HCT116 (cell line): ENCODE measurements at regions not wholly inside any gene's neighbourhood (a gene's known extent, or its start where the extent isn't known, plus 50 kb on each side); places are given as distances from the start of the nearest gene placed in this dataset.

ENCODE experiments used
- ATAC-seq: fragments of 200-7000 bp; cut with Tn5 transposase; 2 replicates; pipeline ENCODE4 v1.9.1; 2020; ENCODE audit warnings: mild to moderate bottlenecking, moderate library complexity
- BruUV-seq: library from RNA; stranded (reverse); fragments of 400-500 nt; replicated peaks from 2 replicates; lab custom pipeline; 2021; lab: Mats Ljungman, UMichigan
- CTCF ChIA-PET: fragments of 300-600 bp; sonication (Branson Sonifier 250); formaldehyde crosslinking; loops from one replicate; lab custom pipeline; 2021; ENCODE audit warnings: antibody characterized with exemption; lab: Charles Lee
- POLR2A ChIA-PET: fragments of 300-600, 350-600 bp; sonication (Branson Sonifier 250); formaldehyde crosslinking; loops from one replicate; lab custom pipeline; 2021; ENCODE audit warnings: antibody characterized with exemption; lab: Charles Lee
- RAD21 ChIA-PET, 2 experiments: fragments of 300-600 bp; sonication (Branson Sonifier 250); formaldehyde crosslinking; loops; one replicate each; lab custom pipeline; 2023; ENCODE audit warnings: low total read pairs in 2 of 2; ENCODE audit not compliant: uncharacterized antibody in 2 of 2, unreplicated experiment in 2 of 2, low non-redundant PET in 1 of 2; lab: Charles Lee
- DNase-seq: peaks from one replicate; pipeline ENCODE4 v3.0.0-alpha.2; 2010; ENCODE audit warnings: low read depth, low spot score
- H2AFZ ChIP-seq: fragments of 200-600 bp; shearing (Covaris generic), sonication (generic); 2 replicates; pipeline ENCODE4 v1.6.1; 2017; ENCODE audit warnings: low read depth, mixed run types, mixed read lengths, antibody characterized with exemption, low read length; ENCODE audit not compliant: poor library complexity, severe bottlenecking
- H3K27ac ChIP-seq: 2 replicates; pipeline ENCODE4 v1.5.1; 2012; ENCODE audit warnings: low read depth, low read length
- H3K27me3 ChIP-seq: fragments of 200-600 bp; sonication (generic); 2 replicates; pipeline ENCODE4 v1.6.1; 2016; ENCODE audit warnings: mixed run types, low read length, mixed read lengths; ENCODE audit not compliant: insufficient read depth
- H3K36me3 ChIP-seq, 2 experiments: fragments of 200-500 bp in 1 of 2; fragments of 200-600 bp in 1 of 2; sonication (Bioruptor generic) in 1 of 2; sonication (generic) in 1 of 2; 2 replicates each; pipeline versions ENCODE4 v1.5.1 to v1.6.1; 2014 to 2016; ENCODE audit warnings: low read length in 2 of 2, inconsistent platforms in 1 of 2, mixed read lengths in 1 of 2, mixed run types in 1 of 2; ENCODE audit not compliant: insufficient read depth in 2 of 2, control insufficient read depth in 1 of 2
- H3K4me1 ChIP-seq, 2 experiments: fragments of 200-600 bp in 1 of 2; sonication (generic) in 1 of 2; 2 replicates each; pipeline versions ENCODE4 v1.5.1 to v1.6.1; 2012 to 2017; ENCODE audit warnings: low read length in 2 of 2, inconsistent platforms in 1 of 2, mild to moderate bottlenecking in 1 of 2, mixed read lengths in 1 of 2, mixed run types in 1 of 2, moderate library complexity in 1 of 2; ENCODE audit not compliant: insufficient read depth in 2 of 2, control insufficient read depth in 1 of 2
- H3K4me2 ChIP-seq: fragments of 200-600 bp; sonication (generic); 2 replicates; pipeline ENCODE4 v1.6.1; 2017; ENCODE audit warnings: mixed run types, low read length, mixed read lengths
- H3K4me3 ChIP-seq, 2 experiments: fragments of 200-600 bp in 1 of 2; sonication (generic) in 1 of 2; replicated peaks in 1 of 2; 2 replicates each; pipeline ENCODE4 v1.5.1; 2011 to 2016; ENCODE audit warnings: low read length in 2 of 2, control low read depth in 1 of 2, low read depth in 1 of 2, mild to moderate bottlenecking in 1 of 2, mixed read lengths in 1 of 2, mixed run types in 1 of 2
- H3K79me2 ChIP-seq: fragments of 200-600 bp; sonication (generic); 2 replicates; pipeline ENCODE4 v1.6.1; 2017; ENCODE audit warnings: mild to moderate bottlenecking, mixed run types, low read length, moderate library complexity, mixed read lengths; ENCODE audit not compliant: insufficient read depth
- H3K9ac ChIP-seq: fragments of 200-600 bp; sonication (generic); 2 replicates; pipeline ENCODE4 v1.6.1; 2016; ENCODE audit warnings: low read length, mixed read lengths
- H3K9me2 ChIP-seq: fragments of 200-600 bp; sonication (generic), shearing (Covaris generic); 2 replicates; pipeline ENCODE4 v1.6.1; 2017; ENCODE audit warnings: mixed run types, mild to moderate bottlenecking, moderate library complexity; ENCODE audit not compliant: insufficient read depth
- H3K9me3 ChIP-seq, 2 experiments: fragments of 200-500 bp in 1 of 2; fragments of 200-600 bp in 1 of 2; sonication (Bioruptor generic) in 1 of 2; sonication (generic) in 1 of 2; 2 replicates each; pipeline ENCODE4 v1.6.1; 2014 to 2017; ENCODE audit warnings: low read length in 2 of 2, mixed read lengths in 2 of 2, inconsistent platforms in 1 of 2, low read depth in 1 of 2, mild to moderate bottlenecking in 1 of 2, mixed run types in 1 of 2, moderate library complexity in 1 of 2; ENCODE audit not compliant: control insufficient read depth in 1 of 2, insufficient read depth in 1 of 2
- H4K20me1 ChIP-seq: fragments of 200-600 bp; sonication (generic), shearing (Covaris generic); 2 replicates; pipeline ENCODE4 v1.6.1; 2017; ENCODE audit warnings: mixed run types, mild to moderate bottlenecking, moderate library complexity; ENCODE audit not compliant: insufficient read depth
- ATF3 ChIP-seq: IDR thresholded peaks from 2 replicates; pipeline ENCODE4 v1.6.1; 2012
- CBX3 ChIP-seq: IDR thresholded peaks from 2 replicates; pipeline ENCODE4 v1.6.1; 2012; ENCODE audit warnings: low read depth
- CEBPB ChIP-seq: IDR thresholded peaks from 2 replicates; pipeline ENCODE4 v1.6.1; 2012; ENCODE audit warnings: low read depth
- CTCF ChIP-seq, 3 experiments: fragments of 200-600 bp in 1 of 3; sonication (generic) in 1 of 3; IDR thresholded peaks in 2 of 3; conservative IDR thresholded peaks in 1 of 3; 2 replicates each; pipeline ENCODE4 v1.5.1; 2012 to 2017; ENCODE audit warnings: low read depth in 2 of 3, low read length in 2 of 3, antibody characterized with exemption in 1 of 3, borderline replicate concordance in 1 of 3, control low read depth in 1 of 3, mild to moderate bottlenecking in 1 of 3, mixed read lengths in 1 of 3, mixed run types in 1 of 3, moderate library complexity in 1 of 3; ENCODE audit not compliant: insufficient read depth in 1 of 3
- ELF1 ChIP-seq: IDR thresholded peaks from 2 replicates; pipeline ENCODE4 v1.6.1; 2012; ENCODE audit warnings: low read depth, borderline replicate concordance
- FOSL1 ChIP-seq: IDR thresholded peaks from 2 replicates; pipeline ENCODE4 v1.6.1; 2012; ENCODE audit warnings: low read depth
- MAX ChIP-seq: IDR thresholded peaks from 2 replicates; pipeline ENCODE4 v1.6.1; 2012
- POLR2AphosphoS5 ChIP-seq: IDR thresholded peaks from 2 replicates; pipeline ENCODE4 v1.6.1; 2011; ENCODE audit warnings: mild to moderate bottlenecking, low read depth, low read length, moderate library complexity
- RAD21 ChIP-seq: IDR thresholded peaks from 2 replicates; pipeline ENCODE4 v1.6.1; 2012; ENCODE audit warnings: low read depth, mild to moderate bottlenecking
- REST ChIP-seq: IDR thresholded peaks from 2 replicates; pipeline ENCODE4 v1.6.1; 2012; ENCODE audit warnings: low read depth
- SIN3A ChIP-seq: IDR thresholded peaks from 2 replicates; pipeline ENCODE4 v1.6.1; 2012; ENCODE audit warnings: low read depth
- SP1 ChIP-seq: IDR thresholded peaks from 2 replicates; pipeline ENCODE4 v1.6.1; 2012; ENCODE audit warnings: low read depth
- TCF7L2 ChIP-seq: IDR thresholded peaks from 2 replicates; pipeline ENCODE4 v1.7.0; 2011; ENCODE audit warnings: borderline replicate concordance, inconsistent platforms; ENCODE audit not compliant: insufficient read depth, insufficient read length; ENCODE audit errors: extremely low read depth
- ZBTB33 ChIP-seq: IDR thresholded peaks from 2 replicates; pipeline ENCODE4 v1.6.1; 2011; ENCODE audit warnings: mild to moderate bottlenecking, low read length, moderate library complexity; ENCODE audit not compliant: insufficient replicate concordance; ENCODE audit errors: extremely low read depth
- ZFX ChIP-seq: fragments of 450-650 bp; IDR thresholded peaks from 2 replicates; pipeline ENCODE4 v1.6.1; 2017
- ZNF274 ChIP-seq: fragments of 200-500 bp; sonication (Bioruptor generic); IDR thresholded peaks from 2 replicates; pipeline ENCODE4 v1.6.1; 2014; ENCODE audit warnings: mild to moderate bottlenecking, low read depth, low read length, inconsistent platforms
- intact Hi-C: fragments of 100-400 bp; cut with micrococcal nuclease; formaldehyde crosslinking; loops from 2 replicates; pipeline ENCODE4 v1.10.0; 2022

GRCh38 chr5:97489010-97489840, 306.2 kb upstream of the RIOK2 start:
- Histone ChIP-seq H3K4me2 (no peak overlapping the region), H3K36me3 (no peaks in the 10 kb centered on the region), H3K4me1 (no peaks in the 10 kb centered on the region), H3K4me3 (no peak overlapping the region), H4K20me1 (no peaks in the 10 kb centered on the region), H3K9ac (no peak overlapping the region), H3K9me3 (no peaks in the 10 kb centered on the region), H3K9me2 (no peaks in the 10 kb centered on the region), H3K79me2 (no peaks in the 10 kb centered on the region), H2AFZ (no peak overlapping the region), H3K27me3 (no peaks in the 10 kb centered on the region), H3K27ac (no peak overlapping the region)
- CTCF ChIA-PET, result no interaction called here
- POLR2A ChIA-PET, result no interaction called here
- no peak for DNase-seq
- RAD21 ChIA-PET, result no interaction called here
- no peak for ATAC-seq
- intact Hi-C loops, result no loop called here
- TF ChIP-seq RAD21, result no peak
- no peak for TF ChIP-seq CBX3
- TF ChIP-seq POLR2AphosphoS5, result no peak
- no peak for TF ChIP-seq CEBPB
- no peak for TF ChIP-seq ZFX
- no peak for TF ChIP-seq TCF7L2
- no peak for TF ChIP-seq FOSL1
- no peak for TF ChIP-seq ATF3
- TF ChIP-seq SIN3A, result no peak
- TF ChIP-seq ZNF274, result no peak
- no peak for TF ChIP-seq CTCF (IDR thresholded peaks at IDR 0.05 in 2 of 3, conservative IDR thresholded peaks at IDR 0.05 in 1 of 3; ENCODE audit: borderline replicate concordance in 1 of 3, insufficient read depth in 1 of 3, low read depth in 2 of 3, low read length in 2 of 3)
- no peak for TF ChIP-seq ELF1
- TF ChIP-seq REST, result no peak
- no peak for TF ChIP-seq MAX
- TF ChIP-seq SP1, result no peak
- no peak for TF ChIP-seq ZBTB33
- no TSS peak for BruUV-seq
